ENCODE measurements at regions not wholly inside any gene's neighbourhood (a gene's known extent, or its start where the extent isn't known, plus 50 kb on each side); places are given as distances from the start of the nearest gene placed in this dataset.
A peak's percentile ranks its signal among the peaks of the same experiment; 100 is the strongest.
"Not testable (repeated sequence)": the region's sequence is repeated elsewhere in the genome, so short reads cannot be mapped to it uniquely, and the experiment has no call there.

- no peak for DNase-seq
Measured at GRCh38 chr2:72003796-72004195, 143.9 kb downstream of the CYP26B1 start.

DNA sequence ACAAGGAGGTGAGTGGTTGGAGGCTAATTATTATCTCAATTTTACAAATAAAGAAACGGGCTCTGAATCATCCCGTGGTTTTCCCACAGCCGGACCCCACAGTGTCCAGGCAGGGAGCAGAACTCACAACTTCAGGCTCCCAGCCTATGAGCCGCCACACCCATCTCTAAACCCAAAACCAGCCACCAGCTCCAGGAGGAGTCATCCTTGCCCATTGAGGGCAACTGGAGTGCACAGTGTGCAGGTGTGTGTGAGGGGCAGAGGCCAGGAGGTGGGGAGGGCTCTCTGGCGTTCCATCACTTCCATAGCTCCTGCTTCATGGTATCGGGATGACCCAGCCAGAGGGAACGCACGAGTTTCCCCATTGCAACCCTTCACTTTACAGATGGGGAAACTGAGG, 144.5 kb downstream of the CYP26B1 start:
- DNase-seq, result no peak

- DNase-seq, result no peak
Measured at GRCh38 chr2:72001937-72002690, 145.5 kb downstream of the CYP26B1 start.

DNA sequence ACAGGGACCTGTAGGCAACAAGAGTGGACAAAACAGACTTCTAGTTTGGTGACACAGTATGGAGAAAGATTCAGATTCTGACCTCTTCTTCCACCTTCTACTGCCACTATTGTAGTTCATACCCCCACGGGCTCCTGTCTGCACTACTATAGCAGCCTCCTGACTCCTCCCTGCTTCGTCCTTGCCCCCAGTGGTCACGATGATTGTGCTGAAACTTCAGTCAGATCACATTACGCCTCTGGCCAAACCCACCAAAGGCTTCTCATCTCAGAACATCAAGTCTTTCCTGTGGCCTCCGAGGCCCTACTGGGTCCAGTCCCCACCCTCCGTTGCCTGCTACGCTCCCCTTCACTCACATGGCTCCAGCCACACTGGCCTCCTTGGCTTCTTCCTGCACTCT, 147.6 kb downstream of the CYP26B1 start:
- no peak for DNase-seq

GRCh38 chr2:71999580-71999979, 148.1 kb downstream of the CYP26B1 start:
- DNase-seq, result no peak

DNA sequence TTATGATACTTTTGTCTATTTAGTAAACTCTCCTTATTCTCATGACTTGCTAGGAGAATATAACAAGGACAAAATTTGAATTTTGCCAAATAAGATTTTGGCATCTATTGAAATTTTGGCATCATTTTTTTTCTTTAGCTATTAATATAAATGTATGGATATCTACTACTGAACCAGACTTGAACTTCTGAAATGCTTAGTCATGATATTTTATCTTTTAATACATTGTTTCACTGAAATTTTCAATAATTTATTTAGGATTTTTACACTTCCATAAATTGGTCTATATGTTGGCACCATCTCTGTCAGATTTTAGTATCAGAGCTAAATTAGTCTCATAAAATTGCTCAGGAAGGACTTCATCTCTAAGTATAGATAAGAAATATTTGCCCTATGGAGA, 149.8 kb downstream of the CYP26B1 start:
- no peak for DNase-seq

GRCh38 chr2:71995067-71995665, 152.5 kb downstream of the CYP26B1 start:
- DNase-seq, result peak; percentile 8 to 49

- no peak for DNase-seq
Measured at GRCh38 chr2:71992036-71992435, 155.6 kb downstream of the CYP26B1 start.

DNA sequence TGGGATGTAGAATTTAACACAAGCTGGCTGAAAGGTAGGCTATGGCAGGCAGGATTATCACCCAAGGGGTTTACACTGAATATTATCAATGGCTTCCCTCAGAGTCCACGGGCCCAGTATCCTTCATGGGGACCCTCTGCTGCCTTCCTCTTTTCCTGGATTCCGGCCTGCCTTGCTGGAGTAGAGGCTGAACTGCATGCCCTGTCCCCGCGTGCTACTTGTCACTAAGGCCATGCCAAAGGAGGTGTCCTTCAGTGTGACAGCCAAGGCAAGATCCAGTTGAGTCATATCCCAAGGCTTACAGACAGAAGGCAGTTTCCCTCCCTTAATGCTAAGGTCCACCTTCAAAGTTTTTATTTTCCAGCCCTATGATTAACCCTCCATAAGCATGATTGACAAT, 156.3 kb downstream of the CYP26B1 start:
- DNase-seq, result no peak

- DNase-seq, result no peak
Measured at GRCh38 chr2:71990826-71991225, 156.8 kb downstream of the CYP26B1 start.

- DNase-seq, result no peak
Measured at GRCh38 chr2:71990122-71990521, 157.5 kb downstream of the CYP26B1 start.

- no peak for DNase-seq
Measured at GRCh38 chr2:71989671-71990070, 158.0 kb downstream of the CYP26B1 start.

GRCh38 chr2:71988170-71988569, 159.5 kb downstream of the CYP26B1 start:
- no peak for DNase-seq

DNA sequence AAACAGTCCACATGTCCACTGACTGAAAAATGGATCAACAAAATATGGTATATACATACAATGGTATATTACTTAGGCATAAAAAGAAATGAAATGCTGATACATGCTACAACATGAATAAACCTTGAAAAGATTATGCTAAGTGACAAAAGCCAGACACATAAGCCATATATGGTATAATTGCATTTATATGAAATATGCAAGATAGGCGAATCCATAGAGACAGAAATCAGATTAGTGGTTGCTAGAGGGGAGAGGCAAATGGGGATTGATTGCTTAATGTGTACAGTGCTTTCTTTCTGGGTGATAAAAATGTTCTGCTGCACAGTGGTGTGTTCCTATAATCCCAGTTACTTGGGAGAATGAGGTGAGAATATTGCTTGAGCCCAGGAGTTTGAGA, 171.0 kb downstream of the CYP26B1 start:
- no peak for DNase-seq

GRCh38 chr2:71974846-71975245, 172.8 kb downstream of the CYP26B1 start:
- DNase-seq, result no peak

GRCh38 chr2:71971493-71971892, 176.2 kb downstream of the CYP26B1 start:
- no peak for DNase-seq

GRCh38 chr2:71965530-71965929, 182.1 kb downstream of the CYP26B1 start:
- no peak for DNase-seq

- no peak for DNase-seq
Measured at GRCh38 chr2:71962911-71963694, 184.6 kb downstream of the CYP26B1 start.

DNA sequence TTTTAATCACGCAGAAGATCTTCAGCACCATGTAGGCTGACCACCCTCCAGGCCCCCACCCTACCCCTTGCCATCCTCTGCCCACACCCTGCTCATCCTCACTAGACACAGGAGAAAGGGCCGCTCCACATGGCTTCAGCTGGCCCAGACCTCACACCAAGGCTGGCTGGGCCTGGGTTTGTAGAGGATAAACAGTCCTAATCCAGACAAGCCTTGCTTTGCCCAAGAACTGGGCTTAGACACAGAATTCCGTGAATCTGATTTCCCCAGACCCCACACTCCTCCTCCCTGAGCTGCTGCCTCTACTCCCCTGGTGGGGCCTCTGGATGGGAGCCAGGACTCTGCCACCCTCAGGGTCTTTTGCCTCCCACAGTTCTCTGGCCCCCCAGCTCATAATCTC, 185.3 kb downstream of the CYP26B1 start:
- no peak for DNase-seq

- no peak for DNase-seq
Measured at GRCh38 chr2:71961289-71962027, 186.2 kb downstream of the CYP26B1 start.

GRCh38 chr2:71959494-71959893, 188.2 kb downstream of the CYP26B1 start:
- DNase-seq, result no peak

DNA sequence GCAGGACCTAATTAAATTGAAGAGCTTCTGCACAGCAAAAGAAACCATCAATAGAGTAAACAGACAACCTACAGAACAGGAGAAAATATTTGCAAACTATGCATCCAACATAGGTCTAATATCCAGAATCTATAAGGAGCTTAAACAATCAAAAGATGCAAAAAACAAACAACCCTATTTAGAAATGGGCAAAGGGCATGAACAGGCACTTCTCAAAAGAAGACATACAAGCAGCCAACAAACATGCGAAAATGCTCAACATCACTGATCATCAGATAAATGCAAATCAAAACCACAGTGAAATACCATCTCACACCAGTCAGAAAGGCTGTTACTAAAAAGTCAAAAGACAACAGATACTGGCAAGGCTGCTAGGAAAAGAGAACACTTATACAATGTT, 189.2 kb downstream of the CYP26B1 start:
- not testable (repeated sequence) for DNase-seq

- DNase-seq, result no peak
Measured at GRCh38 chr2:71952572-71953188, 195.0 kb downstream of the CYP26B1 start.
